GM21528 (cell line): ENCODE measurements at regions not wholly inside any gene's neighbourhood (a gene's known extent, or its start where the extent isn't known, plus 50 kb on each side); places are given as distances from the start of the nearest gene placed in this dataset.
A peak's percentile ranks its signal among the peaks of the same experiment; 100 is the strongest.
"Not testable (repeated sequence)": the region's sequence is repeated elsewhere in the genome, so short reads cannot be mapped to it uniquely, and the experiment has no call there.

Experiments
- ATAC-seq: cut with Tn5 transposase; IDR thresholded peaks from one replicate; pipeline ENCODE4 v1.9.1; 2021; ENCODE audit warnings: mild to moderate bottlenecking, moderate library complexity; ENCODE audit not compliant: unreplicated experiment, low FRiP score

DNA sequence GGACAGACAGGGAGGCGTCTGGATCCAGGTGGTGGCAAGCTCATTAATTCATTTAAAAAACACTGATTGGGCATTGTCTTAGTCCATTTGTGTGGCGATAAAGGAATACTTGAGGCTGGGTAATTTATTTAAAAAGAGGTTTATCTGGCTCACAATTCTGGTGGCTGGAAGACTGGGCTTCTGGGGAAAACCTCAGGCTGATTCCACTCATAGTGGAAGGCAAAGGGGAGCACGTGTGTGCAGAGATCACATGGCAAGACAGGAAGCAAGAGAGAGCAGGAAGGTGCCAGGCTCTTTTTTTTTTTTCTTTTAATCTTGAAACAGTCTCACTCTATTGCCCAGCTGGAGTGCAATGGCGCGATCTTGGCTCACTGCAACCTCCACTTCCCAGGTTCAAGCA lies 100.2 kb upstream of the METTL14 start:
- ATAC-seq, result no peak

DNA sequence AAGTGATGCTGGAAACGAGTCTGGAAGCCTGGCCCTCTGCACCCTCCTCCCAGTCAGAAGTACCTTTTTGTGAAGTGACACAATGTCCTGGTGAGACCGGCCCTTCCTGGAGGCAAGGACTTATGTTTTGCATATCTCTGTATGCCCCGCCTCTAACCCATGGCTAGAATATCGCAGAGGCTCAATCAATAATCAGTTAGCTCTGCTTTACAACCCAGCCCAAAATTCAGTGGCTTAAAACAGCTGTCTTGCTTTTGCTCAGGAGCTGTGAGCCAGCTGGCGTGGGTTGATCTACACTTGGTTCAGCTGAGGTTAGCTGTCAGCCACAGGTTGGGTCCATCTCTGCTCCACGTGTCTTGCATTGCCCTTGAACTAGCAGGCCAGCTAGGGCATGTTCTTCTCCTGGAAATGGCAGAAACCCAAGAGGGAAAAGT lies 98.8 kb upstream of the METTL14 start:
- no peak for ATAC-seq

DNA sequence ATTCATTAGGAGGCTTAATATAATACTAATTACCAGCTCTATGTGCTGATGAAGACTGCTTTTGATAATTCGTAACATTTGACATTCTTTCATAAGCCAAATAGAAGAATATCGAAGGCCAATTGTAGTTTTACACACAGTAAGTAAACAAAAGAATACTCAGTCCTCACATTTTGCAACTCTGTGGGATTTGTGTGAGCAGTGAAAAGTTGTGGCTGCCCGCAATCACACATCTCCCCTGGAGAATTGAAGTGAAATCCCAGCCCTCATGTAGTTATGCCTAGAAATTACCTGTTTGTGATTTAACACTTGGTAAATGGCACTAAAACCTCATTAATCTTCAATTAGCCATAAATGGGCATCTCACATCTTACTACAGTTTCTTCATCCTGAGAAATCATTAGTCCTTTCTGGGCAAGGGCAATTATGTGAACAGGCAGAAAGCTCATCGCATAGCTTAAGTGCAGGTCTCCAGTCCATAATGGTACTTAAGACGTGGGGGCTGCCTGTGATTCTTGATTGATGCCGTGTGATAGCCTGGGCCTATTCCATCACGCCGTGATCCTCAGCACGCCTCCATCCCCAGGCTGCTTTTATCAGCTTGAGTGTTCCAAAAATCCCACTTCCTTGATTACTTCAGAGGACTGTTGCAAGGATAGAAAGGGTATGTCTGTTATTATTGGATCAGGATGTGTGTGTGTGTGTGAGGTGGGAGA lies 97.9 kb upstream of the METTL14 start:
- no peak for ATAC-seq

DNA sequence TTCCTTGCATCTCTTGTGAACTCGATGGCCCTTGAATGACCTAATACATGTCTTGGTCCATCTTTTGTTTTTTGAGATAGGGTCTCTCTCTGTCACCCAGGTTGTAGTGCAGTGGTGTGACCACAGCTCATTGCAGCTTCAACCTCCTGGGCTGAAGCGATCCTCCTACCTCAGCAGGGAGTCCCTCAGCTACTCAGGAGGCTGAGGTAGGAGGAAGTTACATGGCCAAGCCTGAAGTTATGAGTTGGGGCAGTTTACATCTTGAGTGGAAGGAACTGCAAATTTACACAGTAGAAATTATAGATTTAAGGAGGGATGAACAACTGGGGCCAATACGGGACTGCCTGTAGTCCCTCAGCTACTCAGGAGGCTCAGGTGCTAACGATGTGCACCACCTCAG lies 97.2 kb upstream of the METTL14 start:
- ATAC-seq, result no peak

DNA sequence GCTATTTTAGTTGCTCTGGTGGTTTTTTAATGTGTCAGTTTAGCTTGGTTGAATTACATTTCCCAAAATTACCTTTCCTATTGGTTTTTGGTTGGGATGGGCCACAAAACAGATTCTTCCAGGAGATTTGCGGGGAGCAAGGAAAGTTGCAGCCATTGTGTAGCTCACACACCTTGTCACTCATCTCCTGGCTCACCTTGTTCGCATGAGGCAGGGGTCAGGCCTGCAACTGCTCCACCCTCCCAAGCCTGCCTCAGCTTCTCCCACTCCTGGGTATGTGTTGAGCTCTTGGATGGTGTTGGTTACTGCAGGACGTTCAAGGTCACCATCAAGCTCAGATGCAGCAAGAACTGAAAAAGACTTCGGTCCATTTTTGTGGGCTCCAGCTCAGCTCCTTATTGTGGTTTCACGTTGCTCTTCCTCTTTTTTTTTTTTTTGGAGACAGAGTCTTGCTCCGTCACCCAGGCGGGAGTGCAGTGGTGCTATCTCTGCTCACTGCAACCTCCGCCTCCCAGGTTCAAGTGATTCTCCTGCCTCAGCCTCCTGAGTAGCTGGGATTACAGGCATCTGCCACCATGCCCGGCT lies 95.6 kb upstream of the METTL14 start:
- ATAC-seq, result no peak

DNA sequence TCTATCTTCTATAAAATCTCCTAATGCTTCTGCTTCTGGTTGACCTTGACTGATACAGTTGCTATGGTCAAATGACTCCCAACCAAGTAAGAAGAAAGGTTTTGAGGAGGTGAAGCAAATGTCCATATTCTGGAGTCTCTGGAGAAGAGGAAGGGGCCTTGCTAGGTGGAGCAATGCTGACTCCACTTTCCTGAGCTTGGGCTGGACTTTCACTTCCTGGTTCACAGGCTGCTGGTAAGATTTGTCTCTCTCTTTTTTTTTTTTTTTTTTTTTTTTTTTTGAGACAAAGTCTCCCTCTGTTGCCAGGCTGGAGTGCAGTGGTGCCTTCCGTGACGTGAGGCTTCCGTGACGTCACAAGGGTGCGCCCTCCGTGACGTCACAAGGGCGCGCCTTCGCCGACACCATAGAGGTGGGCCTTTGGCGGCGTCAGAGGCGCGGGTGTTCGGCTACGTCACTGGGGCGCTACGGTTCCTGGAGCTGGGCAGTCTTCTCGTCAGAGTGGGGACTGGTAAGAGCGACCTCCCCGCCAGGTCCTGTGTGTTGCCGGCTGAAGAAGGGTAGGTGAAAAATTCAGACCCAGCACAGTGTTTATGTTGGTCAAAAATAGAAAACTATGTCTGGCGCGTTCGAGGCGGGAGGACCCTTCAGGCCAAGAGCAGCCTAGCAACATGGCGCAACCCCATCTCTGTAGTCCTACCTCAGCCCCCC lies 93.7 kb upstream of the METTL14 start:
- ATAC-seq, result peak; percentile 100

DNA sequence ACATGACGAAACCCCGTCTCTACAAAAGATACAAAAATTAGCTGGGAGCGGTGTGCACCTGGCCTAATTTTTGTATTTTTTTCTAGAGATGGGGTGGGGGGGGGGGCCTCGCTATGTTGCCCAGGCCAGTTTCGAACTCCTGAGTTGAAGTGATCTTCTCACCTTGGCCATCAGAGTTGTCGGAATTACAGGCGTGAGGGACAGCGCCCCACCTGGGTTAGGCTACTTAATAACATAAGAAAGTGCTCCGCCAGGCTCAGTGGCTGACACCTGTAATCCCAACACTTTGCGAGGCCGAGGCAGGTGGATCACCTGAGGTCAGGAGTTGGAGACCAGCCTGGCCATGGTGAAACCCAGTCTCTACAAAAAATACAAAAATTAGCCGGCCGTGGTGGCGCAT lies 92.9 kb upstream of the METTL14 start:
- ATAC-seq, result not testable (repeated sequence)

DNA sequence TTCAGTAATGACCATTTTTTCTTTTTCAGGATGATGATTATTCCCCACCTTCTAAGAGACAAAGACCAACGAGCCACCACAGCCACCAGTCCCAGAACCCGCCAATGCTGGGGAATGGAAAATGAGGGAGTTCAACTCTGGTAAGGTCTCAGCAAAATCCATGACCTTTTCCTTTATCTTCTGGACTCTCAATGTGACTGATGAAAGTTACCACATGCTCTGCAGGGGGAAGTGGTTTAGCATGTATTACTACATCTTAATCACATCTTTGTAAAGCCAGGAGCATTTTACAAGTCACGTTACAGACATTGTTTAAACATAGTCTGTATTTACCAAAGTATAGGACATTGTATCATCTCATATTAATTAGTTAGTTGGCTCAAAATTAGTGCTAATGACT lies 89.3 kb upstream of the METTL14 start:
- ATAC-seq, result not testable (repeated sequence)

DNA sequence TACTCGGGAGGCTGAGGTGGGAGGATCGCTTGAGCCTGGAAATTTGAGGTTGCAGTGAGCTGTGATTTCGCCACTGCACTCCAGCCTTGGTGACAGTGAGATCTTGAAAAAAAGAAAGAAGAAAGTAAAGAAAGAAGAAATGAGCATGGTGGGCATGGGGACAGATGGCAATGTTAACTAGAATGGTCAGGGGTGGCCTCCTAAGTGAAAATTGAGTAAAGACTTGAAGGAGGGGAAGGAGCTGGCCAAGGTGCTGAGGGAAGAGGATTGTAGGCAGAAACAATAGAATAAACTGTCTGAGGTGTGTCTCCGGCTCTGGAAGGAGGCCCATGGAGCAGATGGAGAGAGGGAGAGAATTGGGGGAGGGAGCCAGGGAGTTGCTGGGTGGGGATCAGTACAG lies 60.1 kb upstream of the METTL14 start:
- ATAC-seq, result not testable (repeated sequence)

DNA sequence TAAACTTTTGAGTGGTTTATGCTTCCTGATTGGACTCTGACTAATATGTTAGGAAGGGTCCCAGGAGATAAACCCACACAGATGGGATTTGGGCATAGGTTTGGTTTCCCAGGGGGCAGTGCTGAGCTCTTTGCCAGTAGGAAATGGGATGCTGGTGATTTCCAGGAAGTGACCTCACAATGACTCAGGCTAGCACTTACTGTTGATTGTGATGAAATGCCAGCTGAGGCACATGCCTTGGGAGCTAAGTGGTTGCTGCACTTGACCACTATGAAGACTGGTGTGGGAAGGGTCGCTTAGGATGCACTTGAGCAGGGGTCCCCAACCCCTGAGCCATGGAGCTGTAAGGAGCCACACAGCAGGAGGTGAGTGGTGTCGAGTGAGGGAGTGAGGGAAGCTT lies 55.5 kb upstream of the METTL14 start:
- not testable (repeated sequence) for ATAC-seq

DNA sequence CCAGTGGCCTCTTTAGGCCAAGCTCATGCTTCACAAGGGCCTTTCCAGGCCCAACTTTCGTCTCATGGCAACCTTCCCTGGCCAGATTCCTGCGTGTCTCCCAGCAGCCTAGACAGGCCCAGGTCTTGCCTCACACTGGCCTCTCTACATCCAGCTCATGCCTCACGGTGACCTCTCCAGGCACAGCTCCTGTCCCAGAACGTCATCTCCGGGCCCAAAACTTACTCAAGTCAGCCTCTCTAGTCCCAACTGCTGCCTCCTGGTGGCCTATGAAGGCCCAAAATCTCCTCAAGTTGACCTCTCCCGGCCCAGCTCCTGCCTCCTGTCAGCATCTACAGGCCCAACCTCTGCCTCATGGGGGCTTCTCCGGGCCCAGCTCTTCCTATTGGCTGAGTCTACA lies 54.3 kb upstream of the METTL14 start:
- not testable (repeated sequence) for ATAC-seq

DNA sequence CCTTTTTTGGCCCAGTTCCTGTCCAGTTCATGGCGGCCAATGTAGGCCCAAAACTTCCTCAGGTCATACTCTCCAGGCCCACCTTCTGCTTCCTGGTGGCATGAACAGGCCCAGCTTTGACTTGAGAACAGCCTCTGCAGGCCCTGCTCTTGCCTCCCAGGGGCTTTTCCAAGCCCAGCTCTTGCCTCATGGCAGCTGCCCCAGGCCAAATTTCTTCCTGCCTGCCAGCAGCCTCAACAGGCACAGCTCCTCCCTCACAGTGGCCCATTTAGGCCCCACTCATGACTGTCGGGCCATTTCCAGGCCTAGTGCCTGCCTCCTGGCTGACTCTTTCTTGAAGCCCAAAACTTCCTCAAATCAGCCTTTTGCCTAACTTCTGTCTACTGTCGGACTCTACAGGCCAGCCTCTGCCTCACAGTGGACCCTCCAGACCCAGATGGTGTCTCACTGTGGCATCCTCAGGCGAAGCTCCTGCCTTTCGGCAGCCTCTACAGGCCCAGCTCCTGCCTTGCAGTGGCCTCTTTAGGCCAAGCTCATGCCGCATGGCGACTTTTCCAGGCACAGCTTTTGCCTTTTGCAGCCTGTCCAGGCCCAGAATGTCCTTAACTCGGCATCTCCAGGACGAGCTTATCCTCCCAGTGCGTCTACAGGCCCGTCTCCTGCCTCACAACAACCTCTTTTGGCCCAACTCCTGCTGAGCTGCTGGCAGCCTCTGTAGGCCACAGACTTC lies 53.7 kb upstream of the METTL14 start:
- ATAC-seq, result not testable (repeated sequence)

DNA sequence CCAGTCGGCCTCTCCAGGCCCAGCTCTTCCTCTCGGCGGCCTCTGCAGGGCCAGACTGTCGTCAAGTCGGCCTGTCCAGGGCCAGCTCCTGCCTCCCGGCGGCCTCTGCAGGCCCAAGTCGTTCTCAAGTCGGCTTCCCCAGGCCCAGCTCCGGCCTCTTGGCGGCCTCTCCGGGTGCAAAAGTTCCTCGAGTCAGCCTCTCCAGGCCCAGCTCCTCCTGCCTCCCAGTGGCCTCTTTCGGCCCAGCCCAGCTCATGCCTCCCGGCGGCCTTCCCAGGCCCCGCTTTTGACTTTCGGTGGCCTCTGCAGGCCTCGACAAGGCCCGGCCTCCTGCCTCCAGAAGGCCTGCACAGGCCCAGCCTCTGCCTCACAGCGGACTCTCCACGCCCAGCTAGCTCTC lies 51.7 kb upstream of the METTL14 start:
- not testable (repeated sequence) for ATAC-seq

DNA sequence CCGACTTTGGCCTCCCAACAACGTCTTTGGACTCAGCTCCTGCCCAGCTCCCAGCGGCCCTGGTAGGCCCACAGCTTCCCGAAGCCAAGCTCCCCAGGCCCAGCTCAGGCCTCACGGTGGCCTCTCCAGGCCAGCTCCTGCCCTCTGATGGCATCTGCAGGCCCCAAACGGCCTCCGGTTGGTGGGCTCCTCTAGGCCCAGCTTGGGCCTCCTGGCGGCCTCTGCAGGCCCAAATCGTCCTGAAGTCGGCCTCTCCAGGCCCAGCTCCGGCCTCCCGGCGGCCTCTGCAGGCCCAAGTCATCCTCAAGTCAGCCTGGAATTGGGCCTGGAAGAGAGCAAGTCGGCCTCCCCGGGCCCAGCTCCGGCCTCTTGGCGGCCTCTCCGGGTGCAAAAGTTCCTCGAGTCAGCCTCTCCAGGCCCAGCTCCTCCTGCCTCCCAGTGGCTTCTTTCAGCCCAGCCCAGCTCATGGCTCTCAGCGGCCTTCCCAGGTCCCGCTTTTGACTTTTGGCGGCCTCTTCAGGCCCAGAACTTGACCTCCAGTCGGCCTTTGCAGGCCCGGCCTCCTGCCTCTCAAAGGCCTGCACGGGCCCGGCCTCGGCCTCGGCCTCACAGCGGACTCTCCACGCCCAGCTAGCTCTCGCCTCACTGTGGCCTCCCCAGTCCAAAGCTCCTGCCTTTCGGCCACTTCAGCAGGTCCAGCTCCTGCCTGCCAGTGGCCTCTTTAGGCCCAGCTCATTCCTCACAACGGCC lies 50.9 kb upstream of the METTL14 start:
- ATAC-seq, result not testable (repeated sequence)
